HG03196 (cell line): ENCODE measurements at regions not wholly inside any gene's neighbourhood (a gene's known extent, or its start where the extent isn't known, plus 50 kb on each side); places are given as distances from the start of the nearest gene placed in this dataset.
"Not testable (repeated sequence)": the region's sequence is repeated elsewhere in the genome, so short reads cannot be mapped to it uniquely, and the experiment has no call there.

Experiments used
- ATAC-seq: cut with Tn5 transposase; IDR thresholded peaks from one replicate; pipeline ENCODE4 v1.9.1; 2021; ENCODE audit not compliant: unreplicated experiment

DNA sequence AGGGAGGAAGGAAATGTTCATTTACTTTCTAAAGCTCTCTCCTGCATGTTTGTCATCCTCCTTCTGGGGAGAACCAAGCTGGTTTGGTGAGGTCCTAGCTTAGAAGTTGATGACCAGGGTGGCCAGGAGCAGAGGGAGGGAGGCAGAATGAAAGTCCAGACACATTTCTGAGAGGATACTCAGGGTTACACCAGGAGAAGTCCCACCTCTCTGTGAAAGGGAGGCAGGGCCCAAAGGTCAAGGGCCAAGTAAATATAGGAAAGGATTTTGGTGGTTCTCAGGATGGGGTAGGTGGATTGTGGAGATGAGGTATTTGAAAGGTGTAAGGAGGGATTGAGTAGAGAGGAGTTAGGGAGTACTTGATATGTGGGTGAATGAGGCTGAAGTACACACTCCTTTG lies 58.0 kb upstream of the FBXO11 start:
- no peak for ATAC-seq

DNA sequence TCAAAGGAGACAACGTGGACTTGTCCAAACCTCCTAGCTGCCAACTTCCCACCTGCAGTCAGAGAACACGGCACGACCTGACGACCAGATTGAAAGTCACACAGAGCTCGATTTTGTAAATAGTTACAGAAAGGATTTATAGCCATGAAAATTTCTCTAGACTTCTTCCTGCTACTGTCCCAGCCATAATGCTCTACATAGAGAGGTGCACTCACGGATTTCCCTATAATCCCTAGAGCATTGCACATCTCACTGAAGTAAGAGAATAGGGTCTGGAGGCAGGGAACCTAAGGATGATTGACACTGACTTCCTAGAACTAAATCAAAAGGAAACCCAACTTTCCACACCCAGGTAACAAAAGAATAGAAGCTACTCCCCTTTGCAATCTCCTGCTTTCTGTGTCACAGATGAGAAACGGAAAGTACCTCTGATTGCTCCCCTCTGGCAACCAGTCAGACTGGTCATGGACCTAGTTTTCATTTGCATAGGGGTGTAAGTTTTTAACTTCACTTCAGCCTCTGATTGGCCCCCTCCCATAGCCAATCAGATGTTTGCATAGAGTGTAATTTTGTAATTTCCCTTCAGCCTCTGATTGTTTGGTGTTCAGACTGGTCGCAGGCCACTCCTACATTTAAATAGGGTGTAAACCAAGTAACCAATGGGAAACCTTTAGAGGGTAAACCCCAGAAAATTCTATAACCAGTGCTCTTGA lies 58.6 kb upstream of the FBXO11 start:
- ATAC-seq, result no peak

DNA sequence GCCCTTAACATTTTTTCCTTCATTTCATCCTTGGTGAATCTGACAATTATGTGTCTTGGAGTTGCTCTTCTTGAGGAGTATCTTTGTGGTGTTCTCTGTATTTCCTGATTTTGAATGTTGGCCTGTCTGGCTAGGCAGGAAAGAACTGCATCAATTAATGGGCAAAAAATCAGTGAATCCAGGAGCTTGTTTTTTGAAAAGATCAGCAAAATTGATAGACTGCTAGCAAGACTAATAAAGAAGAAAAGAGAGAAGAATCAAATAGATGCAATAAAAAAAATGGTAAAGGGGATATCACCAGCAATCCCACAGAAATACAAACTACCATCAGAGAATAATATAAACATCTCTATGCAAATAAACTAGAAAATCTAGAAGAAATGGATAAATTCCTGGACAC lies 70.4 kb upstream of the FBXO11 start:
- ATAC-seq, result not testable (repeated sequence)

DNA sequence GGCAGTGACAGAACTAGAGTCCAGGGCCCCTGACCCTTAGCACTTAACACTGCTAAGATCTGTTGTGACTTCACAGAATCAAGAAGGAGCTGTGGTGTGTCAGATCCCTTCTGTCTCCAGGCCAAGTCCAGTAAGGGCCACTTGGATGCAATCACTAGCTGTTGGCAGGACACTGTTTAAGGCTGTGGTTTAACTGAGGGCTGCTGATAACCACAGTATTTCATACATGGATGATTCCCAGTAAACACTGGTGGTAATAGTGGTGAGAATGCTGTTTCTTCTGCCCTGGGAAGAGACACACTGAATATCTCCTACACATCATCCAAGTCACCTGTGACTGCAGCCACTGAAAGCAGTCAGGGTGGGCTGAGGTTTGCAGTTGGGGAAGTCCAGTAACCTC lies 77.7 kb upstream of the FBXO11 start:
- ATAC-seq, result no peak

DNA sequence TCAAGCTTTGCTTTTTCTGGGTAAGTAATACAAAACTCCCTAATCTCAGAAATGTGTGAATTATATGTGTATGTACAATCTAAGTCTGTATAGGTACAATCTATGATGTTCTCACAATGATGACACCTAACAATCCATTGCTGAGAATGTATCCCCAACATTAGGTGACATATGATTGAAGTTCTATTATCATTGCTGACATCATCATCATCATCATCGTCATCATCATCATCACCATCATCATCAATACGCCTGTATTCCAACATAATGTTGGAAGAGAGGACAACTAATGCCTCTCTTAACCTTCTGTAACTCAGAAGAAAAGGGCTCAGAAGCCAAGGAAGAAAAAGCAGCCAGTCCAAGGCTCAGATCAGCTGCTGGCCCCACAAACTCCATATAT lies 84.2 kb upstream of the FBXO11 start:
- no peak for ATAC-seq

DNA sequence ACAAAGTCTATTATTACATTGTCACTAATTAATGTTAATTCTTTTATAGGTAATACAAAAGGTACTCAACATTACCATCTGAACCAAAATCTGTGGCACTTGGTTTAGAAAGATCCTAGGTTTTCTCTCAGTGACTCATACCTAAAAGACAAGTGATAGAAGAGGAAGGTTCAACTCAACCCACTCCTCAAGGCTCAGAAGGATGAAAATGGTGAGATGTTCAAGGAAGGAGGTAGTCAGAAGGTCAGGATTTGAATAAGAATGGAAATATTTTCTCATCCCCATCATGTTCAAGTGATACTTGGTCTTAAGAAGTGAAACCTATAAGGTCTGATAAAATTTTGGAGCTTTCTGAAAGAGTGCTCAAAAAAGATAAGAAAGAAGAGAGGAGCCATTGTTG lies 86.4 kb upstream of the FBXO11 start:
- ATAC-seq, result no peak

DNA sequence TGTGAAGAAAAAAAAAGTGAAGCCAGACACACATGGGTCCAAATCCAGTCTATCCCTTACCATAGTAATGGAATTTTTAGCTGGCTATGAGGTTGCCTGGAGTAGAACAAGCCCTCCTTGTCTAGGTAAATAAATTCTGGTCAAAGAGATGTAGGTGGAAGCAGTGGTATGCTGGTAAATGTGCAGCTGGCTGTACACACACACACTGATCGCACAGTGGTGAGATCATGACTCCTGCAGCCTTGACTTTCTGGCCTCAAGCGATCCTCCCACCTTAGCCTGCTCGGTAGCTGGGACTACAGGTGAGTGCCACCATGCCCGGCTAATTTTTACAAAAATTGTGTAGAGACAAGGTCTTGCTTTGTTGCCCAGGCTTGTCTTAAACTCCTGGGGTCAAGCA lies 90.5 kb upstream of the FBXO11 start:
- no peak for ATAC-seq

DNA sequence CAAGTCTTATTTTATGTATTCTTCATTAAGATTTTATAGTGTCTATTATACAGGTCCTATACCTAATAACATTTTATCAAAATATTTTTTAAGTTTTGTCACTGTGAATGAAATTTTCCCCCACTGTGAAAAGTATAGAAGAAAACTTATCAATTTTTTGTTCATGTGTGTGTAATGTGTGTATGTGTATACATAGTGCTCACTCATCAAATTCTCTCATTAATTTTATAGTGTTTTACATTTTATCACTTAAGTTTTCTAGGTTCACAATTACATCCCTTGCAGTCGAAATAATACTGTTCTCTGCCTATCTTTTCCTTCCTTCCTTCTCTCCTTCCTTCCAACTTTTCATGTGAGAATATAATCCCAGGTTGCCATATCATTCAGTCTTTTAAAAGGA lies 93.2 kb upstream of the FBXO11 start:
- no peak for ATAC-seq

DNA sequence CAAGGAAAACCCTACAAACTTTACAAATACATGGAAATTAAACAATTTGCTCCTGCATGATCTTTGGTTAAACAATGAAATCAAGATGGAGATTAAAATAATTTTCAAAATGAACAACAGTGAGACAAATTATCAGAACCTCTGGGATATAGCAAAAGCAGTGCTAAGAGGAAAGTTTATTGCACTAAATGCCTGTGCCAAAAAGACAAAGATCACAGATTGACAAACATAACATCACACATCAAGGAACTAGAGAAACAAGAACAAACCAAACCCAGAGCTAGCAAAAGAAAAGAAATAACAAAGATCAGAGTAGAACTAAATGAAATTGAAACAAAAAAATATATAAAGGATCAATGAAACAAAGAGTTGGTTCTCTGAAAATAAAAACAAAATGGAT lies 95.2 kb upstream of the FBXO11 start:
- ATAC-seq, result no peak

DNA sequence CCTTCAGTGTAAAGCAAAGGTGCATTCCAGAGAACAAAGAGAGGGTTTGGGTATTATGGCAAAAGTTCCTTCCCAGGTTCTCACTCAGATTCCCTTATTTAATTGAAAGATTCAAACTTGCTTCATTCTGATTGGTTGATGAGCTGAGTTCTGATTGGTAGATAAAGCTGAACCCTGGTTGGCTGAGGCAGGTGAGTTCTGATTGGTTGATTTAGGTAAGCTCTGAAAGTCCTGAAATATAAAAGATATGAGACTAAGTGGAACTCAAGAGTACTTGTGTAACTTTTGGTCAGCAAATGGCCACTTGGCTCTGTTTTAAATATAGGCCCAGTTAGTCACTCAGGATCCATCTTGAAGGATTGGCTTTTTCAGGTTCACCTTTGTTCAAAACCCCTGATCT lies 99.8 kb upstream of the FBXO11 start:
- ATAC-seq, result no peak

DNA sequence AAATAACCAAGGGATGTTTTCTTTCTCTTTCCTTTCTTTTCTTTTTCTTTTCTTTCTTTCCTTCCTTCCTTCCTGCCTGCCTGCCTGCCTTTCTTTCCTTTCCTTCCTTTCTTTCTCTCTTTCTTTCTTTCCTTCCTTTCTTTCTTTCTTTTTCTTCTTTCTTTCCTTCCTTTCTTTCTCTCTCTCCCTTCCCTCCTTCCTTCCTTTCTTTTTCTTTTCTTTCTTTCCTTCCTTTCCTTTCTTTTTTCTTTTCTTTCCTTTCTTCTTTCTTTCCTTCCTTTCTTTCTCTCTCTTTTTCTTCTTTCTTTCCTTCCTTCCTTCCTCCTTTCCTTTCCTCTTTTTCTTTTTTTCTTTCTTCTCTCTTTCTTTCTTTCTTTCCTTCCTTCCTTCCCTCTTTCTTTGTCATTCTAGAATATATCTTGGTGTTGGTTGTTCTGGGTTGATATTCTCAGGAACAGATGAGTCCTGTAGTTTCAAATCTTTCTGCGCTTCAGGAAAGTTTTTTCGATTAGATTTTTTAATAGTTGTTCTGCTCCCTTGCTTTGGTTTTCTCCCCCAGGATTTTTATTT lies 101.5 kb upstream of the FBXO11 start:
- no peak for ATAC-seq

DNA sequence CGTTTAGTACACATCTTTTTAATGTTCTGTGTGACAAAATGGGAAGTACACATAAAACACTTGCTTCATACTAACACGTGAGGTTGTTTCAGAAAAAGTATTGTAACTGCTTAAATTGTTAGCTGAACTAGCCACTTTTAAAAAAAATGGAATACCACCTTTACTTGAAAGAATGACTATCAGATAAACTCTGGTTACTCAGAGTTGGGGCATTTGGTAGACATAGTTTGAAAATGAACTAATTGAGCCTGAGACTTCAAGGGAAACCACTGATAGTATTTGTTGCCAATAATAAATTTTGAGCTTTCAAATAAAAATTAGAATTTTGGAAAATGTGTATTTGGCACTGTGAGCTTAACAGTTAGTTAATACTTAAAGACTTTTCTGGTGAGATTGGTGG lies 103.0 kb upstream of the FBXO11 start:
- no peak for ATAC-seq

DNA sequence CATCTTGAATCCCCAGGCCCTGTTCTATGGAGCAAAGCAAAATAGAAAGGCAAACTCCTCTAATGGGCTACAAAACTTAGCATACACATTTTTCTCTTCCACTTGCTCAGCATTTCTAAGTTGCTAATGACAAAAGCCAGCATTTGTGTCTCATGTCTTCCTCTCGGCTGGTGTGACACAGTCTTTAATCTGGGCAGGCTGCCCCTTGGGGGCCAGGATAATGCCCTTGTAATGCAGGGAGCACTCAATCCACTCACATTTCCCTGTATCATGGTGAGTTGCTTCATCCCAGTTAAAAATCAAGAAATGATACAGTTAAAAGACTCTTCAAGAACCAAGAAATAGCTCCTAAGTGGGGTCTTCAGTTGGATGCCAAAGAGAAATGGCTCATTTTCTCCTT lies 109.1 kb upstream of the FBXO11 start:
- ATAC-seq, result no peak

DNA sequence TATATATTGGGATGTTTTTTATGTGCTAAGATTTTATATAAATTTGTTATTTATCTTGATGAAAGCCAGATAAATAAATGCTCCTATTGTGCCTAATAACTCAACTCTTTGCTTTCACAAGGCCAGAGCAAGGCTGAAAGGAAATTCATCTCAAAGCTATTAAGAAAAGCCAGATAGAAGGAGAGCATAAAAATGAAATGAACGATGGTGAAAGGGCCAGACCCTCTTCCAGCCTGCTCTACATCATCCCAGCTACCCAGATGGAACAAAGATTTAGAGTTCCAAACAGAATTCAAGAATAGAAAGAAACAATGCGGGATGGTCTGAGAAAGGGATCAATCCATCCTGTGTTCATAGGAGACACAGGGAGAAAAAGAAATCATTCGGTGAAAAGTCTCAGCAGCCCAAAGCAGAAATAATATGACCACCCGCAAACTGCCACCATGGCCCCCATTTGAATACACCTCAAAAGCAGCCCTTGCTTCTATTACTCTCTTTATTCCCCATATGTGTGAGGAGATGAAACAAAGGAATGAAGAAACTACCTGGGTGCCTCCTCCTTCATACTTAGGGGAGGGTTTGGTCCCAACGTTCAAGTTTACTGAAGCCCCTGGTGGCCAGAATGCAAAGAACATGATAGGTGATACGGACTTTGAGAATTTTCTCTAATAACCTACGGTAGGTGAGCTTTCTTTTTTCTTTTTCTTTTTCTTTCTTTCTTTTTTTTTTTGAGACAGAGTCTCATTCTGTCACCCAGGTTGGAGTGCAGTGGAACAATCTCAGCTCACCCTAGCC lies 110.1 kb upstream of the FBXO11 start:
- ATAC-seq, result no peak

DNA sequence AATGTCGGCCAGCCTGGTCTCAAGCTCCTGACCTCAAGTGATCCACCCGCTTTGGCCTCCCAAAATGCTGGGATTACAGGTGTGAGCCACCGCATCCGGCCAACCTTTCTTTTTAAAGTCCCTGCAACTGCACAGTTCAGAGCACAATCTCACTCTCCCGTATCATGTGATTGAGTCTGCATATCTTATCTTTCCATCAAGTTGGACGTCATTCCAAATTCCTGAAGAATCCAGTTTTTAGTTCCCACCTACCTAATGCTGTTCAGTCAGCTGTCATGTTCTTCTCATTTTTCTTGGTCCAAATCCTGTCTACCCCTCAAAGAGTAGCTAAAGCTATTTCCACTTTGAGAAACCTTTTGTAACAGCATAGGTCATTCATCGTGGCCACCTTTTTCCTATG lies 110.8 kb upstream of the FBXO11 start:
- no peak for ATAC-seq

DNA sequence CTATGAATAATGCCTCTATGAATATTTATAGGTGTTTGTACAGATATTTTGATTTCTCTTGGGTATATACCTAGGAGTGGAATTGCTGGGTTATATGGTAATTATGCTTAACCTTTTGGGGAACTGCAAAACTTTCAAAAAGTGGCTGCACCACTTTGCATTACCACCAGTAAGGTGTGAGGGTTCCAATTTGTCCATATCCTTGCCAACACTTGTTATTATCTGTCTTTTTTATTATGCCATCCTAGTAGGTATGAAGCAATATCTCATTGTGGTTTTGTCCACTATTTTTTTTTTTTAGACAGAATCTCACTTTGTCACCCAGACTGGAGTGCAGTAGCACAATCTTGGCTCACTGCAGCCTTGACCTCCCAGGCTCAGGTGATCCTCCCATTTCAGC lies 112.2 kb upstream of the FBXO11 start:
- no peak for ATAC-seq

DNA sequence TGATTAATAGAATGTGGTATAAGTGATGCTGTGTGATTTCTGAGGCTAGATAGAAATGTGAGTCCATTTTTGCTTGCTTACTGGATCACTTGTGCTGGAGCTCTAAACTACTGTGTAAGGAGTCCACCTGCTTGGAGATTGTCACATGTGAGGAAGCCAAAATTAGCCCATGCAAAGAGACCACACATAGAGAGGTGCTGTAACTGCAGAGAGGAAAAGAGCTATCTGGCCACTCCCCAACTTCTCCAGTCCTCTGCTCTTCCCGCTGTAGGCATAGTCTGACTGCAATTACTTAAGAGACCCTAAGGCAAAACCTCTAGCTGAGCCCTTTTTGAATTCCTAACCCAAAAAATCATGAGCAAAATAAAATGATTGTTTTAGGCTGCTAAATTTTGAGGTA lies 120.6 kb upstream of the FBXO11 start:
- no peak for ATAC-seq

DNA sequence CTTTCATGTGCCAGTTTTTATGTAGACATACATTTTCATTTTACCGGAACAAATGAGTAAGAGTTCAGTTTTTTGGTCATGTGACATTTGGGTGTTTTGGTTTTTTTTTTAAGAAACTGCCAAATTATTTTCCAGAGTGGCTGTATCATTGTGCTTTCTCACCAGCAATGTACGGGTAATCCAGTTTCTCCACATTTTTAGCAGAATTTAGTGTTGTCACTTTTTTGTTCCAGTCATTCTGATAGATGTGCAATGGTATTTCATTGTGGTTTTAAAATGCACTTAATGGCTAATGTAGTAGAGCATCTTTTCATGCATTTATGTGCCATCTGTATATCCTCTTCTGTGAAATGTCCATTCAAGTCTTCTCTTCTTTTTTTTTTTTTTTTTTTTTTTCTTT lies 126.5 kb upstream of the FBXO11 start:
- no peak for ATAC-seq

DNA sequence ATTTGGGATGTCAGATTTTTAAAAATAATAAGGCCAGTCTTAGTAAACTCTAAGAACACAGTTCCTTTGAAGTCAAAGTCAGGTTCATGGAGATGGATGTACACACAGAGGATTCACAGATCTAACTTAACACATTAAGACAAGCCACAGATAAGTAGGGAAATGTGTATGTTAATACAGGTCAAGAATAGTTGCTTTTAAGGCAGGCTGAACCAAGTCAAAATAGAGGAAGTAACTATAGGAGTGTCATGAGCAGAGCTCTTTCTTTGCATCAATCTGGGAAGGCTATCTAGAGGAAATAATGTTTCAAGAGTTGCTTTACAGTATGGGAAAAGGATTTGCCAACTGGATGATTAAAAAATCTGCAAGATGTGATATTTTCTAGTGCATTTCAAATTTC lies 128.0 kb upstream of the FBXO11 start:
- ATAC-seq, result no peak

DNA sequence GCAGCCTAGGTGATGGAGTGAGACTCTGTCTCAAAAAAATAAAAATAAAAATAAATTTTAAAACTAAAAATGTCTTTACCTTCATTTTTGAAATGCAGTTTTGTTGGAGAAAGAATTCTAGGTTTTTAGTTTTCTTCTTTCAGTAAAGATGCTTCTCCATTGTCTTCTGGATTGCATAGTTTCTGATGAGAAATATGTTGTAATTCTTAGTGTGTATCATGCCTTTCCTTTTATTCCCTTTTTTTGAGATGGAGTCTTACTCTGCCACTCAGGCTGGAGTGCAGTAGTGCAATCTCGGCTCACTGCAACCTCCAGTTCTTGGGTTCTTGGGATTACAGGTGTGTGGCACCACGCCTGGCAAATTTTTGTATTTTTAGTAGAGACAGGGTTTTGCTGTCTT lies 130.0 kb upstream of the FBXO11 start:
- no peak for ATAC-seq

DNA sequence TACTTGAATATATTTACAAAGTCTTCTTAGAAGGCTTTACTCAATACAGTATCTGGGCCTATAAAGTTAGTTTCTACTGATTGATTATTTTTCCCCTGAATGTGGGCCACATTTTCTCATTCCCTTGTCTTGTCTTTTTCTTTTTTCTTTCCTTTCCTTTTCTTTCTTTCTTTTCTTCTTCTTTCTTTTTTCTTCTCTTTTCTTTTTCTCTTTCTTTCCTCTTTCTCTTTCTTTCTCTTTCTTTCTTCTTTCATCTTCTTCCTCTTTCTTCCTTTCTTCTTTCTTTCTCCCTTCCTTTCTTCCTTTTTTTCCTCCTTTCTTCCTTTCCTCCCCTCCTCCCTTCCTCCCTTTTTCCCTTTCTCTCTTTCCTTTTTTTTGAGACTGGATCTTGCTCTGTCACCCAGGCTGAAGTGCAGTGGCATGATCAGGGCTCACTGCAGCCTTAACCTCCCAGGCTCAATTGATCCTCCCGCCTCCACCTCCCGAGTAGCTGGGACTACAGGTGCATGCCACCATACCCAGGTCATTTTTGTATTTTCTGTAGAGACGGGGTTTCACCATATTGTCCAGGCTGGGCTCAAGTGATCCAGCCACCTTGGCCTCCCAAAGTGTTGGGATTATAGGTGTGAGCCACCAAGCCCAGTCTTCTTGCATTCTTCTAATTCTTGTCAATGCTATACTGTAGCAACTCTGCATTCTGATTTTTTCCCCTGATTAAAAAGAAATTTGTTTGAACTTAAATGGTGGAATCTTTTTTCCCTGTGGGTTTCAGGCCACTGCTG lies 133.1 kb upstream of the FBXO11 start:
- ATAC-seq, result no peak
